ENCODE measurements at regions not wholly inside any gene's neighbourhood (a gene's known extent, or its start where the extent isn't known, plus 50 kb on each side); places are given as distances from the start of the nearest gene placed in this dataset.

GRCh38 chr10:76717141-76717540 is 920.5 kb downstream of the KCNMA1 start:
- TF ChIP-seq POLR2A (IDR thresholded peaks at IDR 0.05; ENCODE audit: low read depth, low read length): no peak
- TF ChIP-seq POLR2AphosphoS5 (IDR thresholded peaks at IDR 0.05; ENCODE audit: low read depth, low read length): no peak
